ENCODE measurements at regions not wholly inside any gene's neighbourhood (a gene's known extent, or its start where the extent isn't known, plus 50 kb on each side); places are given as distances from the start of the nearest gene placed in this dataset.

GRCh38 chr3:103963599-103963998 is 1403.1 kb upstream of the ALCAM start:
- TF ChIP-seq CTCF (IDR thresholded peaks at IDR 0.05) (no peak), POLR2A (IDR thresholded peaks at IDR 0.05) (no peak), POLR2AphosphoS5 (IDR thresholded peaks at IDR 0.05) (no peak)

All from sigmoid colon (tissue), 4 donors.